ENCODE measurements at regions not wholly inside any gene's neighbourhood (a gene's known extent, or its start where the extent isn't known, plus 50 kb on each side); places are given as distances from the start of the nearest gene placed in this dataset.
"Not testable (repeated sequence)": the region's sequence is repeated elsewhere in the genome, so short reads cannot be mapped to it uniquely, and the experiment has no call there.

DNA sequence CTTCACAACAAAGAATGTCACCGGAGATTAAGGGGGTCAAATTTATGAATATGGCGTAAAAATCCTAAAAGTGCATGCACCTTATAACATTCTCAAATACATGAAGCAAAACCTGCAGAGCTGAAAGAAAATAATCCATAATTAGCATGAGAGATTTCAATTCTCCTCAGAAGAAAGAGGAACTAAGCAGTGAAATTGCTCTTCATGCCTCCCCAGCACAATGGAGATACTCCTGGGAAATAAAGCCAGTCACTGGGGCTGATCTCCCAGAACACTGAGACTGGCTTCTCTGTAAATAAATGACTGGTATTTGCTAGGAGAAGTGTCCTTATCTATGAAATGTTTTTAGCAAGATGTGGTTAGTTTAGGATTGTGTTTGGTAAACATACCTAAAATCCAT, 68.1 kb downstream of the GOLGA6L6 start:
- not testable (repeated sequence) for H3K27me3 ChIP-seq (ENCODE audit: insufficient read depth, low read length); H3K9me2 ChIP-seq (ENCODE audit: low read depth, low read length); H3K4me2 ChIP-seq (ENCODE audit: low read length); H3K9ac ChIP-seq (ENCODE audit: low read length); H3K79me2 ChIP-seq (ENCODE audit: insufficient read depth, low read length); H3K9me3 ChIP-seq (ENCODE audit: low read length); H3K4me3 ChIP-seq (ENCODE audit: low read depth, low read length, poor library complexity, severe bottlenecking); H2AFZ ChIP-seq (ENCODE audit: low read length); H4K20me1 ChIP-seq (ENCODE audit: insufficient read depth, low read length); H3K27ac ChIP-seq (ENCODE audit: low read depth, low read length, poor library complexity, severe bottlenecking); H3K36me3 ChIP-seq (ENCODE audit: insufficient read depth, low read length); H3F3A ChIP-seq (ENCODE audit: insufficient read depth, low read length); H3K4me1 ChIP-seq (ENCODE audit: insufficient read depth, low read length, severe bottlenecking)

DNA sequence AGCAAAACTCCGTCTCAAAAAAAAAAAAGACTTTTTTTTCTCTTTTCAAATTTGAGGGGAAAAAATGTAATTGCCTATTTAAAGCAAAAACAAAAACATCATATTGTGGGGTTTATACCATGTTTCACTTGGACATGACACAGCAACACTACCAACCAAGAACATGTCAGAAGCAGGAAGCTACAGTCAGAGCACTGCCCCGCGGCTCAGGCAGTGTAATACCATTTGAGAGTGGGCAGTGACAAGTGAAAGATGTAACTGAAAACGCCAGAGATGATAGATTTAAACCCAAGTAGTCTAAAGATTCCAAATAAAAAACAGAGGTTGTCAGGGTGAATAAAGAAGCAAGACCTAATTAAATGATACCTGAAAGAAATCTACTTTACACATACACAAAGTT, 68.6 kb downstream of the GOLGA6L6 start:
- H4K20me1 ChIP-seq (ENCODE audit: insufficient read depth, low read length); H3K4me2 ChIP-seq (ENCODE audit: low read length); H2AFZ ChIP-seq (ENCODE audit: low read length); H3F3A ChIP-seq (ENCODE audit: insufficient read depth, low read length); H3K36me3 ChIP-seq (ENCODE audit: insufficient read depth, low read length); H3K9ac ChIP-seq (ENCODE audit: low read length); H3K4me3 ChIP-seq (ENCODE audit: low read depth, low read length, poor library complexity, severe bottlenecking); H3K4me1 ChIP-seq (ENCODE audit: insufficient read depth, low read length, severe bottlenecking); H3K27ac ChIP-seq (ENCODE audit: low read depth, low read length, poor library complexity, severe bottlenecking); H3K79me2 ChIP-seq (ENCODE audit: insufficient read depth, low read length); H3K9me2 ChIP-seq (ENCODE audit: low read depth, low read length); H3K27me3 ChIP-seq (ENCODE audit: insufficient read depth, low read length); H3K9me3 ChIP-seq (ENCODE audit: low read length): not testable (repeated sequence)

DNA sequence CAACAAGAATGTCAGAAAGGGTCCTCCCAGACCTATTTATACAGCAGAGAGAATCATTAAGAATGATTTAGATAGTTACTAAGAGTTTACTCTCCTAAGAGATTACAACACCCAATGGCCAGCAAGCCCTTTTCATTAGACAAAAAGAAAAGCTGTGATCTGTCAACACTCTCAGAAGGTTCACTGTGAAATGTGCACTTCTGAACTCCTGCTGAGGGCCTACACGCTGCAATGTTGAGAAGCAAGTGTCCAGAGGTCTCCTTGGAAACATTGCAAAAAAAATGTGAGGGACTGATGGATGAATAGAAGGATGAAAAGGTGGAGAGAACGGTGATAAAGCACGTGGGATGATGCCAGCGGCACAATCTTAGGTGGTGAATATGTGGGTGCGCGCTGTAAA, 70.8 kb downstream of the GOLGA6L6 start:
- H3K4me3 ChIP-seq (ENCODE audit: low read depth, low read length, poor library complexity, severe bottlenecking); H3K9me3 ChIP-seq (ENCODE audit: low read length); H3K4me1 ChIP-seq (ENCODE audit: insufficient read depth, low read length, severe bottlenecking); H3F3A ChIP-seq (ENCODE audit: insufficient read depth, low read length); H3K9me2 ChIP-seq (ENCODE audit: low read depth, low read length); H3K79me2 ChIP-seq (ENCODE audit: insufficient read depth, low read length); H3K4me2 ChIP-seq (ENCODE audit: low read length); H2AFZ ChIP-seq (ENCODE audit: low read length); H3K36me3 ChIP-seq (ENCODE audit: insufficient read depth, low read length); H3K9ac ChIP-seq (ENCODE audit: low read length); H4K20me1 ChIP-seq (ENCODE audit: insufficient read depth, low read length); H3K27me3 ChIP-seq (ENCODE audit: insufficient read depth, low read length); H3K27ac ChIP-seq (ENCODE audit: low read depth, low read length, poor library complexity, severe bottlenecking): not testable (repeated sequence)

DNA sequence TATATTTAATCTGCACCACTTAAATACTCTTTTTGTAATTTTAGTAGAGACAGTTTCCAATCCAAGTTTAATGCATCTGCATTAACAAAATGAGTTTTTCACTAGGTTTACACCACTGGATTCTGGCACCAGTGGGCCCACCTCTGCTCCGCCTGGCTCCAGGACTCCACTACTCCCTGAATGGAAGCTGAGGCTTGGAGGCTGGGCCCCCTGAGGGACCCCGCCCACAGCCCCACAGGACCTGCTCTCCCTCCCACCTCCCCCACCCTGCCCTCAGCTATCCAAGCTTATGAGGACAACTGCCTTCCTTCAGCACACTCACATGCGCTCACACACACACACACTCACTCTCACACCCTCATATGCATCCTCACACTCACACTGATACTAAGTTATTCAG, 100.5 kb downstream of the GOLGA6L6 start:
- not testable (repeated sequence) for H3K4me3 ChIP-seq (ENCODE audit: low read depth, low read length, poor library complexity, severe bottlenecking); H3K9me3 ChIP-seq (ENCODE audit: low read length); H3K4me1 ChIP-seq (ENCODE audit: insufficient read depth, low read length, severe bottlenecking); H2AFZ ChIP-seq (ENCODE audit: low read length); H3K27me3 ChIP-seq (ENCODE audit: insufficient read depth, low read length); H3K9me2 ChIP-seq (ENCODE audit: low read depth, low read length); H3K27ac ChIP-seq (ENCODE audit: low read depth, low read length, poor library complexity, severe bottlenecking); H4K20me1 ChIP-seq (ENCODE audit: insufficient read depth, low read length); H3K4me2 ChIP-seq (ENCODE audit: low read length); H3K36me3 ChIP-seq (ENCODE audit: insufficient read depth, low read length); H3F3A ChIP-seq (ENCODE audit: insufficient read depth, low read length); H3K9ac ChIP-seq (ENCODE audit: low read length); H3K79me2 ChIP-seq (ENCODE audit: insufficient read depth, low read length)

DNA sequence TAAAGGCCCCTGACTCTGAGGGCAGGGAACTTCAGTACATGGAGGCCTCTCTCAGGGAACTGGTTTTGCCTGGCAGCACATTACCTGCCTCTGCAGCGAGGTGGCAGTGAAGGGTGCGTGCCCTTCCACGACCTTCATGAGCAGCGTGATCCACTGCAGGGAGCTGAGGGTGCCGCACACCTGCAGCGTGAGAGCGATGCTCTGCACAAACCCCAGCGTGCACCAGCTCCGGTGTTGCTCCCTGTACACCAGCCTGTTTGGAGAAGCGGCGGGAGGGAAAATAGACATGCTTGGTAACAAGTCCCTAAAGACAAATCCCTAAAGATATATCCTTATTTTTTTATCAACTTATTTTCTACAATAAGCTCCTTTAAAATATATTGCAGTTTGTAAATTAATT, 101.2 kb downstream of the GOLGA6L6 start:
- not testable (repeated sequence) for H3K79me2 ChIP-seq (ENCODE audit: insufficient read depth, low read length); H3K9me3 ChIP-seq (ENCODE audit: low read length); H3K9ac ChIP-seq (ENCODE audit: low read length); H3K27ac ChIP-seq (ENCODE audit: low read depth, low read length, poor library complexity, severe bottlenecking); H3K4me2 ChIP-seq (ENCODE audit: low read length); H3K27me3 ChIP-seq (ENCODE audit: insufficient read depth, low read length); H3K36me3 ChIP-seq (ENCODE audit: insufficient read depth, low read length); H4K20me1 ChIP-seq (ENCODE audit: insufficient read depth, low read length); H3F3A ChIP-seq (ENCODE audit: insufficient read depth, low read length); H3K9me2 ChIP-seq (ENCODE audit: low read depth, low read length); H2AFZ ChIP-seq (ENCODE audit: low read length); H3K4me1 ChIP-seq (ENCODE audit: insufficient read depth, low read length, severe bottlenecking); H3K4me3 ChIP-seq (ENCODE audit: low read depth, low read length, poor library complexity, severe bottlenecking)

DNA sequence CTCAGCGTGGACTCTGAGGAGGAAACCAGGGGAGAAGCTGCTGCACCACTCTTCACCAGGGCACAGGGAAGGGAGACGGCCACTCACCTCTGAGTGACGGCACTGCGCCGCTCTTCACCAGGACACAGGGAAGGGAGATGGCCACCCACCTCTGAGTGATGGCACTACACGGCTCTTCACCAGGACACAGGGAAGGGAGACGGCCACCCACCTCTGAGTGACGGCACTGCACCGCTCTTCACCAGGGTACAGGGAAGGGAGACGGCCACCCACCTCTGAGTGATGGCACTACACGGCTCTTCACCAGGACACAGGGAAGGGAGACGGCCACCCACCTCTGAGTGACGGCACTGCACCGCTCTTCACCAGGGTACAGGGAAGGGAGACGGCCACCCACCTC, 102.5 kb downstream of the GOLGA6L6 start:
- H3K79me2 ChIP-seq (ENCODE audit: insufficient read depth, low read length); H2AFZ ChIP-seq (ENCODE audit: low read length); H4K20me1 ChIP-seq (ENCODE audit: insufficient read depth, low read length); H3K9me3 ChIP-seq (ENCODE audit: low read length); H3K9ac ChIP-seq (ENCODE audit: low read length); H3K4me1 ChIP-seq (ENCODE audit: insufficient read depth, low read length, severe bottlenecking); H3K36me3 ChIP-seq (ENCODE audit: insufficient read depth, low read length); H3K4me2 ChIP-seq (ENCODE audit: low read length); H3K9me2 ChIP-seq (ENCODE audit: low read depth, low read length); H3K27me3 ChIP-seq (ENCODE audit: insufficient read depth, low read length); H3F3A ChIP-seq (ENCODE audit: insufficient read depth, low read length); H3K4me3 ChIP-seq (ENCODE audit: low read depth, low read length, poor library complexity, severe bottlenecking); H3K27ac ChIP-seq (ENCODE audit: low read depth, low read length, poor library complexity, severe bottlenecking): not testable (repeated sequence)

DNA sequence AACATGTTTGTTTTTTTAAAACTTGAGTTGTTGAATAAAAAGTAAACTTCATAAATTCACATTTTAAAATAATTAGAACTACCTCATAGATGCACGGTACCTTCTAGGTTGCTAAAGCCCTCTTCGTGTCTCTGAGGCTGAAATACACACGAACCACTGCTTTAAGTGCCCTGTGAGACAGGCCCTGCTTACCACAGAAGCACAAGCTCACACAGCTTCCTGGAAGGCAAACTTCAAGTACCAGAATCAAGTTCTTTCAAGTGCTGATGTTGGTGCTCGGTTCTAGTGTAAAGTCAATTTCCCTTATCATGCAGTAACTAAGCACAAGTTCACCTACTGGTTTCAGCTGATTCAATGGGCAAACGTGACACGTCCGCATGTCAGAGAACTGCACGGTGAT, 103.3 kb downstream of the GOLGA6L6 start:
- not testable (repeated sequence) for H3K27ac ChIP-seq (ENCODE audit: low read depth, low read length, poor library complexity, severe bottlenecking); H3K4me3 ChIP-seq (ENCODE audit: low read depth, low read length, poor library complexity, severe bottlenecking)

DNA sequence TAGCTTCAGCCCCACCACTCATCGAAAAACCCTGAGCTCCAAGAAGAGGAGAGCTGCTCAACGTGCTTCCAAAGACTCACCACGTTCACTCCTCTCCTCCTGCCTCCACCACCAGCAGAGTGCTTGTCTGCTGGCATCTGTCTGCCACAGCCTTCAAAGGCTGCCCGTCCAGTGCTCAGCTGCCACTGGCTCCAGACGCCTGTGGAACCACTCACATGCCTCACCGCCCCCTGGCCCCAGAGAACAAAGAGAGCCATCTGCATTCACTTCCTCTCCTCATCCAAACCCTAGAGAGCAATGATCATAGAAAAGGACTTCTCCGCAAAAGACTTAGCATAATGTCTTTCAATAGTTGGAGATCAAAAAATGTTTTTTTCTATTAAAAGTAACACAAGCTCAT, 108.1 kb downstream of the GOLGA6L6 start:
- not testable (repeated sequence) for H3K4me1 ChIP-seq (ENCODE audit: insufficient read depth, low read length, severe bottlenecking); H2AFZ ChIP-seq (ENCODE audit: low read length); H4K20me1 ChIP-seq (ENCODE audit: insufficient read depth, low read length); H3K9ac ChIP-seq (ENCODE audit: low read length); H3F3A ChIP-seq (ENCODE audit: insufficient read depth, low read length); H3K27me3 ChIP-seq (ENCODE audit: insufficient read depth, low read length); H3K79me2 ChIP-seq (ENCODE audit: insufficient read depth, low read length); H3K27ac ChIP-seq (ENCODE audit: low read depth, low read length, poor library complexity, severe bottlenecking); H3K4me3 ChIP-seq (ENCODE audit: low read depth, low read length, poor library complexity, severe bottlenecking); H3K4me2 ChIP-seq (ENCODE audit: low read length); H3K9me3 ChIP-seq (ENCODE audit: low read length); H3K9me2 ChIP-seq (ENCODE audit: low read depth, low read length); H3K36me3 ChIP-seq (ENCODE audit: insufficient read depth, low read length)

More for the DNA sequence above, 103.3 kb downstream of the GOLGA6L6 start:
- not testable (repeated sequence) for H3K9me3 ChIP-seq (ENCODE audit: low read length); H2AFZ ChIP-seq (ENCODE audit: low read length); H3K9ac ChIP-seq (ENCODE audit: low read length); H3K79me2 ChIP-seq (ENCODE audit: insufficient read depth, low read length); H3K36me3 ChIP-seq (ENCODE audit: insufficient read depth, low read length); H3K4me2 ChIP-seq (ENCODE audit: low read length); H3F3A ChIP-seq (ENCODE audit: insufficient read depth, low read length); H3K27me3 ChIP-seq (ENCODE audit: insufficient read depth, low read length); H4K20me1 ChIP-seq (ENCODE audit: insufficient read depth, low read length); H3K9me2 ChIP-seq (ENCODE audit: low read depth, low read length); H3K4me1 ChIP-seq (ENCODE audit: insufficient read depth, low read length, severe bottlenecking)
